Right ventricle myocardium superior (tissue), 1 donor: ENCODE measurements at regions not wholly inside any gene's neighbourhood (a gene's known extent, or its start where the extent isn't known, plus 50 kb on each side); places are given as distances from the start of the nearest gene placed in this dataset.
"Not testable (repeated sequence)": the region's sequence is repeated elsewhere in the genome, so short reads cannot be mapped to it uniquely, and the experiment has no call there.

ENCODE experiments used
- ATAC-seq: fragments of 200-7000 bp; cut with Tn5 transposase; one replicate; pipeline ENCODE4 v1.9.1; 2020; ENCODE audit warnings: mild to moderate bottlenecking; ENCODE audit not compliant: poor library complexity
- DNase-seq: peaks from one replicate; pipeline ENCODE4 v3.0.0-alpha.2; 2020
- intact Hi-C: fragments of 100-400 bp; cut with DNase I; formaldehyde crosslinking; loops from one replicate; pipeline ENCODE4 v1.11.2; 2022
- donor health status: DM: no; HTN: yes; CAD: no; lungs with severe emphysema.

- DNase-seq (no peak), ATAC-seq (peak; percentile 61)
- intact Hi-C loops, result no loop called here
These were observed 388.9 kb upstream of the PAPPA start for GRCh38 chr9:115764645-115765044.

GRCh38 chr9:115765060-115765459 is 388.5 kb upstream of the PAPPA start:
- DNase-seq, result no peak
- ATAC-seq, result no peak

GRCh38 chr9:115766370-115766955 is 387.1 kb upstream of the PAPPA start:
- intact Hi-C loops, result no loop called here
- no peak for DNase-seq
- no peak for ATAC-seq

More at GRCh38 chr9:115765060-115765459, 388.5 kb upstream of the PAPPA start:
- intact Hi-C loops, result no loop called here

- intact Hi-C loops, result no loop called here
- ATAC-seq, result no peak
These were observed 383.1 kb upstream of the PAPPA start for GRCh38 chr9:115770521-115770920.

GRCh38 chr9:115775659-115776058 is 377.9 kb upstream of the PAPPA start:
- ATAC-seq (no peak), DNase-seq (no peak)
- intact Hi-C loops, result no loop called here

More at GRCh38 chr9:115770521-115770920, 383.1 kb upstream of the PAPPA start:
- no peak for DNase-seq

GRCh38 chr9:115777610-115778009 is 376.0 kb upstream of the PAPPA start:
- intact Hi-C loops, result no loop called here
- no peak for DNase-seq
- no peak for ATAC-seq

GRCh38 chr9:115781070-115781736 is 372.4 kb upstream of the PAPPA start:
- no peak for DNase-seq
- intact Hi-C loops, result no loop called here
- no peak for ATAC-seq

- intact Hi-C loops, result no loop called here
- DNase-seq, result no peak
- no peak for ATAC-seq
These were observed 367.3 kb upstream of the PAPPA start for GRCh38 chr9:115786321-115786720.

- intact Hi-C loops, result no loop called here
- no peak for DNase-seq
- ATAC-seq, result no peak
These were observed 363.1 kb upstream of the PAPPA start for GRCh38 chr9:115790520-115790919.

- no peak for ATAC-seq
- no peak for DNase-seq
- intact Hi-C loops, result no loop called here
These were observed 358.6 kb upstream of the PAPPA start for GRCh38 chr9:115794921-115795475.

GRCh38 chr9:115799734-115800133 is 353.9 kb upstream of the PAPPA start:
- intact Hi-C loops, result no loop called here
- DNase-seq (no peak), ATAC-seq (no peak)

- ATAC-seq (no peak), DNase-seq (no peak)
- intact Hi-C loops, result no loop called here
These were observed 349.4 kb upstream of the PAPPA start for GRCh38 chr9:115804206-115804605.

- no peak for DNase-seq
- no peak for ATAC-seq
- intact Hi-C loops, result no loop called here
These were observed 345.5 kb upstream of the PAPPA start for GRCh38 chr9:115808108-115808507.

- intact Hi-C loops, result no loop called here
- DNase-seq, result no peak
- no peak for ATAC-seq
These were observed 344.9 kb upstream of the PAPPA start for GRCh38 chr9:115808695-115809094.

- DNase-seq, result no peak
- ATAC-seq, result no peak
- intact Hi-C loops, result no loop called here
These were observed 343.4 kb upstream of the PAPPA start for GRCh38 chr9:115810166-115810565.

GRCh38 chr9:115814081-115814480 is 339.5 kb upstream of the PAPPA start:
- DNase-seq (no peak), ATAC-seq (no peak)
- intact Hi-C loops, result no loop called here

- DNase-seq (no peak), ATAC-seq (no peak)
- intact Hi-C loops, result no loop called here
These were observed 337.8 kb upstream of the PAPPA start for GRCh38 chr9:115815786-115816185.

- DNase-seq, ATAC-seq, intact Hi-C loops: not testable (repeated sequence)
These were observed 334.9 kb upstream of the PAPPA start for GRCh38 chr9:115818651-115819050.

GRCh38 chr9:115832031-115832430 is 321.6 kb upstream of the PAPPA start:
- no peak for DNase-seq
- no peak for ATAC-seq
- intact Hi-C loops, result no loop called here

- intact Hi-C loops, result no loop called here
- ATAC-seq (no peak), DNase-seq (no peak)
These were observed 316.0 kb upstream of the PAPPA start for GRCh38 chr9:115837618-115838017.
